IPS DF 4.7 (cell line): ENCODE measurements at regions not wholly inside any gene's neighbourhood (a gene's known extent, or its start where the extent isn't known, plus 50 kb on each side); places are given as distances from the start of the nearest gene placed in this dataset.

Source experiments
- DNase-seq: peaks from one replicate; pipeline ENCODE4 v3.0.0-alpha.2; 2013; ENCODE audit warnings: low spot score; ENCODE audit errors: extremely low read depth

DNA sequence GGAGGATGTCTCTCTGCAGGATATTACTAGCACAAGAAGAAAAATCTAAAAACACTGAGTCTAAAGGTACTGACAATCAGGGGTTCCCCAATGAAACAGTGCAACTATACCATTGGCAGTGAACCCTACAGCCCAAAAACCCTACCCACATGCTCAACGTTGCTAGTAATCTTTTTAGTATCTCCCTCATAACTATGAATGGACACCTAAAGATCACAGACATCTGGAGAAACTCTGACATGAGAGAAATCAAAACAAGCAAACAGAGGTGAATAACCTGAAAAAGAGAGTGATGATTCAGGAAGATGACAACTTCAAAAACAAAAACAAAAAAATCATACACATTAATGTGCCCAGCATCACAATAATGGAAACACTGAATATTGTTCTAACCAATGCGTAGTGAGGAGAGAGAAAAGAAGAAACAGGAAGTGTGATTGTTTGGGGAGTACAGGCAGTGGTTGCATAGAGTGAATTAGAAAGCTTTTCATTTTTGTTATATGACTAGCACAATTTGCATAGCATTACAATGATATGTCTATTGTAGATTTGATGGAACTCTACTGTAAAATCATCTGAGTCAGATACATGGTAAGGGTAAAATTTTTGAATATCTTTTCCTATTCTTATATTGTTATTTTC lies 78.9 kb upstream of the FMR1 start:
- no peak for DNase-seq

- no peak for DNase-seq
Observed at GRCh38 chrX:147838465-147839131, 73.1 kb upstream of the FMR1 start.

- no peak for DNase-seq
Observed at GRCh38 chrX:147846676-147847075, 65.0 kb upstream of the FMR1 start.

DNA sequence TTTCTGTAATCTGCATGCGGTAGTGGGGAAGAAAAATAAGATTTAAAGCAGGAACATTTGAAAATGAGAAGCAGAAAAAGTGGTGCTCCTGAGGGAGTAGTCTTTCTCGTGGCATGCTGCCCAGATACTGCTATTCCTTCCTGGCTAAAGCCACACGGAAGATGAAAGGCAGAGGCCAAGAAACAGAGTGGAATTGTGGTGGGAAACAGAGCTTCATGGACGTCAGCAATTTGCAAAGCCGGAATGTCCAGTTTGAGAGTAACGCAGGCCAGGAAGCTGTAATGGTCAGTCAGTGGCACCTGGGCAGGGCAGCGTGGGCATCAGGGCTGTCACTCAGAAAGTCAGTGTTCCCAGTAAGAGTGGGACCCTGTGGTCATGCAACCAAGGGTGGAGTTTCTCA lies 63.7 kb upstream of the FMR1 start:
- no peak for DNase-seq

DNA sequence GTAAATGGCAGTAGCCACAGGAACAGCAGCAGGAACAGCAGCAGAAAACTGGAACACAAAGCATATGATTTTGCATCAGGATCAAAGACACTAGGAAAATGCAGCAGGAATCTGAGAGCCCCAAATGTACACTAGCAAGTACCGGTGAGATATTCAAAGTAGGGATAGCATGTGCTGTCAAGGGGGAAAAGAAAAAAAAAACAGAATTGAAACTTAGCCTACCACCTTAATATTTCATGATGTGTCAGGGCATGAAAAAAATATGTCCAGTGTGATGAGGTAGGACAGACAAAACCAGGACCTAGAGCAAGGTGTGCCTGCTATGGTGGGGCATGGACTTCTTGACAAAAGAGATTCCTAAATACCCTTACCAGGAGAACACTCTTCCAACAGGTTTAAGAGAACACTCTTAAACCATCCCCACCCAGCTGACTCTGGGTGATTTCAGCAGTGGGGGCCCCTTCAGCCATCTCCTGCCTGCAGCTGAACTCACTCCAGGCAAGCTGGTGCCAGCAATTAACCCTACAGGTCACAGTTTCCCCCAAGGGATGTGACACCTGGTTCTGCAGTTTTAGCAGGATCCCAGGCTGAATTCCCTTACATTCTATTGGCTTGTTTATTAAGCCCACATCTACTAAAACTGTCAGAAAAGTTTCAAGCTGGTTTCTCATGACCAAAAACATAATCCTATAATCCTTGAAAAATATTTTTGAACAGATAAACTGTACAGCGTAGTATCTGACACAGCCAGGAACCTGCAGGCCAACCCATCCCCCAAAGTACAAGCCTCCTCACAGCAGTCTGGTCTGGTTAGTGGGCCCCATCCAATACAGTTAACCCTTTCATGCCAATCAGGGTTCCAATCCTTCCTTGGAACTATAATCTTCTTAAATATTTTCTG lies 62.9 kb upstream of the FMR1 start:
- DNase-seq: no peak

GRCh38 chrX:147850875-147851274 lies 60.8 kb upstream of the FMR1 start:
- DNase-seq: no peak

GRCh38 chrX:147853701-147854100 lies 58.0 kb upstream of the FMR1 start:
- DNase-seq: no peak

- no peak for DNase-seq
Observed at GRCh38 chrX:147859666-147860065, 52.1 kb upstream of the FMR1 start.
